ENCODE measurements at regions not wholly inside any gene's neighbourhood (a gene's known extent, or its start where the extent isn't known, plus 50 kb on each side); places are given as distances from the start of the nearest gene placed in this dataset.

- H2AFZ ChIP-seq (ENCODE audit: low read length): no peak overlapping the region
- intact Hi-C loops (cut with micrococcal nuclease; ENCODE audit: unreplicated experiment) (no loop called here), in situ Hi-C loops (cut with HindIII; ENCODE audit: extremely low pct_ligation_motif_present, low pct_unique_long_range_greater_than_20kb) (no loop called here)
- CTCF ChIA-PET (ENCODE audit: low intra/inter-chr PET ratio, low total read pairs): no interaction called here
- ATAC-seq (no peak), DNase-seq (ENCODE audit: low spot score) (no peak), FAIRE-seq (no peak)
- TF ChIP-seq ZNF580 (CRISPR knock-in tag; IDR thresholded peaks at IDR 0.05; ENCODE audit: borderline replicate concordance, low read depth) (no peak), SNAPC4 (CRISPR knock-in tag; IDR thresholded peaks at IDR 0.05) (no peak), SCMH1 (CRISPR knock-in tag; IDR thresholded peaks at IDR 0.05; ENCODE audit: borderline replicate concordance) (no peak), ZNF577 (CRISPR knock-in tag; IDR thresholded peaks at IDR 0.05; ENCODE audit: borderline replicate concordance, low read depth) (no peak), ESRRA (CRISPR knock-in tag; IDR thresholded peaks at IDR 0.05; ENCODE audit: low read depth) (no peak), NFIC (IDR thresholded peaks at IDR 0.05; ENCODE audit: low read length) (no peak), ZBED4 (CRISPR knock-in tag; IDR thresholded peaks at IDR 0.05; ENCODE audit: borderline replicate concordance) (no peak), ZNF747 (CRISPR knock-in tag; IDR thresholded peaks at IDR 0.05; ENCODE audit: borderline replicate concordance) (no peak), PHF8 (CRISPR knock-in tag; IDR thresholded peaks at IDR 0.05) (no peak), SP4 (CRISPR knock-in tag; IDR thresholded peaks at IDR 0.05) (no peak), NFE2L2 (IDR thresholded peaks at IDR 0.05; ENCODE audit: low read length) (no peak), IRX3 (CRISPR knock-in tag; IDR thresholded peaks at IDR 0.05; ENCODE audit: borderline replicate concordance, low read depth) (no peak), TGIF2 (CRISPR knock-in tag; IDR thresholded peaks at IDR 0.05) (no peak)
- H3K79me2 ChIP-seq (ENCODE audit: insufficient read depth, low read length): no peaks in the 10 kb centered on the region
- H3K4me2 ChIP-seq (ENCODE audit: low read depth, low read length): no peak overlapping the region
- H4K20me1 ChIP-seq (ENCODE audit: insufficient read depth, low read length): no peaks in the 10 kb centered on the region
- no peaks in the 10 kb centered on the region for H3K36me3 ChIP-seq (replicated peaks in 1 of 2; ENCODE audit: control insufficient read depth in 1 of 2, insufficient read depth in 2 of 2, low read length in 2 of 2)
- no peak overlapping the region for H3K4me3 ChIP-seq (replicated peaks in 1 of 3; ENCODE audit: insufficient read depth in 1 of 3, low read depth in 2 of 3, low read length in 3 of 3)
- POLR2A ChIA-PET: no interaction called here
- no peak overlapping the region for H3K27ac ChIP-seq (ENCODE audit: extremely low read length, insufficient read depth, low read length)
- 58% methylated on average over 3 of the region's 3 CpGs for WGBS (ENCODE audit: low lambda C conversion rate)
- no peaks in the 10 kb centered on the region for H3K9me3 ChIP-seq (ENCODE audit: low read length)
- H3K4me1 ChIP-seq (ENCODE audit: insufficient read depth, low read length): no peaks in the 10 kb centered on the region
- BruUV-seq (replicated peaks): no TSS peak
- no peaks in the 10 kb centered on the region for H3K27me3 ChIP-seq (ENCODE audit: control insufficient read depth in 1 of 2, insufficient read depth in 2 of 2, low read length in 2 of 2)
- H3K9ac ChIP-seq (ENCODE audit: insufficient read depth, low read depth, low read length): no peak overlapping the region
These were observed 347.5 kb upstream of the DDI1 start for GRCh38 chr11:103688924-103689323.

Data from HepG2 (cell line).